Gastrocnemius medialis (tissue), 4 donors: ENCODE measurements at regions not wholly inside any gene's neighbourhood (a gene's known extent, or its start where the extent isn't known, plus 50 kb on each side); places are given as distances from the start of the nearest gene placed in this dataset.

Experiments used
- CTCF ChIP-seq, 5 experiments: fragments of 450-650 bp in 3 of 5; fragments of 200-600 bp in 2 of 5; sonication (generic) in 2 of 5; IDR thresholded peaks in 4 of 5; conservative IDR thresholded peaks in 1 of 5; 1 replicate in 4 of 5; 2 replicates in 1 of 5; pipeline ENCODE4 v1.5.1; 2016 to 2019; ENCODE audit warnings: antibody characterized with exemption in 5 of 5, mild to moderate bottlenecking in 3 of 5, moderate library complexity in 3 of 5
- POLR2A ChIP-seq, 2 donors: fragments of 450-650 bp; IDR thresholded peaks; one replicate each; pipeline ENCODE4 v1.6.1; 2017; ENCODE audit warnings: antibody characterized with exemption in 2 of 2, mild to moderate bottlenecking in 2 of 2, moderate library complexity in 2 of 2

GRCh38 chr7:82548141-82548688, 104.6 kb upstream of the CACNA2D1 start:
- TF ChIP-seq CTCF (IDR thresholded peaks at IDR 0.05 in 4 of 5, conservative IDR thresholded peaks at IDR 0.05 in 1 of 5) (no peak), POLR2A (IDR thresholded peaks at IDR 0.05) (no peak)
